HL-60 (cell line): ENCODE measurements at regions not wholly inside any gene's neighbourhood (a gene's known extent, or its start where the extent isn't known, plus 50 kb on each side); places are given as distances from the start of the nearest gene placed in this dataset.

Experiments used
- DNase-seq, 2 experiments: peaks; one replicate each; pipeline ENCODE4 v3.0.0-alpha.2; 2010 to 2020; ENCODE audit warnings: low read depth in 1 of 2, low spot score in 1 of 2
- H3K27ac ChIP-seq: fragments of 250-450 bp; sonication (Bioruptor Pico); replicated peaks from 2 replicates; pipeline ENCODE4 v1.5.1; 2020; ENCODE audit warnings: mild to moderate bottlenecking, moderate library complexity
- H3K27me3 ChIP-seq: fragments of 250-450 bp; sonication (Bioruptor Pico); 2 replicates; pipeline ENCODE4 v1.5.1; 2021; ENCODE audit warnings: mild to moderate bottlenecking, moderate library complexity; ENCODE audit not compliant: insufficient read depth, poor library complexity, severe bottlenecking
- H3K4me3 ChIP-seq: replicated peaks from 2 replicates; pipeline ENCODE4 v1.5.1; 2011; ENCODE audit warnings: mild to moderate bottlenecking, control low read depth, low read length; ENCODE audit not compliant: insufficient read depth
- CTCF ChIP-seq: IDR thresholded peaks from one replicate; pipeline ENCODE4 v1.5.1; 2011; ENCODE audit warnings: low read length, control low read depth, inconsistent platforms; ENCODE audit not compliant: insufficient read depth
- GABPA ChIP-seq: IDR thresholded peaks from 2 replicates; pipeline ENCODE4 v1.6.1; 2012; ENCODE audit warnings: low read depth
- POLR2AphosphoS5 ChIP-seq: IDR thresholded peaks from 2 replicates; pipeline ENCODE4 v1.6.1; 2012; ENCODE audit warnings: low read depth
- REST ChIP-seq: IDR thresholded peaks from 2 replicates; pipeline ENCODE4 v1.6.1; 2012; ENCODE audit warnings: low read depth; ENCODE audit not compliant: insufficient replicate concordance
- SPI1 ChIP-seq: IDR thresholded peaks from 2 replicates; pipeline ENCODE4 v1.6.1; 2012; ENCODE audit warnings: low read depth, mild to moderate bottlenecking, borderline replicate concordance

- Histone ChIP-seq H3K4me3 (no peak overlapping the region), H3K27me3 (no peaks in the 10 kb centered on the region), H3K27ac (no peak overlapping the region)
- TF ChIP-seq POLR2AphosphoS5: no peak
- TF ChIP-seq CTCF: no peak
- TF ChIP-seq REST: no peak
- no peak for TF ChIP-seq SPI1
- TF ChIP-seq GABPA: no peak
- DNase-seq: no peak
Observed at GRCh38 chr3:74315291-74315690, 299.2 kb downstream of the CNTN3 start.

GRCh38 chr3:74314696-74315095 lies 299.8 kb downstream of the CNTN3 start:
- H3K27me3 ChIP-seq: no peaks in the 10 kb centered on the region
- TF ChIP-seq POLR2AphosphoS5 (no peak), CTCF (no peak), GABPA (no peak), SPI1 (no peak), REST (no peak)
- no peak for DNase-seq
- H3K27ac ChIP-seq: no peak overlapping the region
- H3K4me3 ChIP-seq: no peak overlapping the region

- TF ChIP-seq REST: no peak
- TF ChIP-seq SPI1: no peak
- TF ChIP-seq CTCF: no peak
- no peak for TF ChIP-seq GABPA
- TF ChIP-seq POLR2AphosphoS5: no peak
- Histone ChIP-seq H3K27ac (no peak overlapping the region), H3K27me3 (no peaks in the 10 kb centered on the region), H3K4me3 (no peak overlapping the region)
- DNase-seq: no peak
Observed at GRCh38 chr3:74309716-74310115, 304.7 kb downstream of the CNTN3 start.
